ENCODE measurements at regions not wholly inside any gene's neighbourhood (a gene's known extent, or its start where the extent isn't known, plus 50 kb on each side); places are given as distances from the start of the nearest gene placed in this dataset.

DNA sequence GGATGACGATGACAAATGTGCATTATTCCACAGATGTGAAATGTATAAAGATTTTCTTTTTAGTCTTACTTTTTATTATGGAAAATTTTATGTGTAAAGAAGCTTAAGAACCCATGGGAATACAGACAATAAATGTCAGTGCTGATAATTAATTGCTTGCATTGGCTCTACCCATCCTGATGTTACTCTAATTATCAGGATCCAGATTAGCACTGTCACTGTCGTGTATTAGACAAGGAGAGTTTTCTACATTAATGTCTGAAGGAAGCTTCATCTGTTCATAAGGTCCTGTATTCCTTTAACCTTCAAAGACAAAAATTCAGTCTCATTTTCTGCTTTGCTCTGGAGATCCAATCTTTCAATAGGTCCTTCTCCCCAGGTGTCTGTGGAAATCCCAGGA, 259.1 kb upstream of the ADAMTS5 start:
- H3K36me3 ChIP-seq (replicated peaks in 1 of 2; ENCODE audit: control insufficient read depth in 1 of 2, insufficient read depth in 2 of 2, low read length in 2 of 2): no peaks in the 10 kb centered on the region
- no peak overlapping the region for H3K4me3 ChIP-seq (replicated peaks in 1 of 3; ENCODE audit: low read depth in 2 of 3, low read length in 3 of 3)
- no peak overlapping the region for H3K4me2 ChIP-seq (replicated peaks; ENCODE audit: extremely low read depth, low read length, poor library complexity, severe bottlenecking)
- no peaks in the 10 kb centered on the region for H4K20me1 ChIP-seq (ENCODE audit: insufficient read depth, low read length)
- intact Hi-C loops (cut with micrococcal nuclease): no loop called here
- no peaks in the 10 kb centered on the region for H3K27me3 ChIP-seq (ENCODE audit: control insufficient read depth in 2 of 2, insufficient read depth in 2 of 2, low read length in 2 of 2)
- Mint-ChIP-seq H3K4me1 (no peaks in the 10 kb centered on the region), H3K27me3 (ENCODE audit: low read depth in 3 of 3) (no peaks in the 10 kb centered on the region), H3K27ac (no peak overlapping the region), H3K4me3 (no peak overlapping the region), H3K36me3 (no peaks in the 10 kb centered on the region), H3K9me3 (peaks cover 0 to 3% (median 2%) of the 10 kb centered on the region in 7 donors)
- H3K27ac ChIP-seq (ENCODE audit: low read depth in 1 of 2, low read length in 2 of 2): no peak overlapping the region
- no peak overlapping the region for H3K9ac ChIP-seq (ENCODE audit: insufficient read depth, low read length, poor library complexity, severe bottlenecking)
- DNase-seq: no peak
- TF ChIP-seq, protein P1, sequence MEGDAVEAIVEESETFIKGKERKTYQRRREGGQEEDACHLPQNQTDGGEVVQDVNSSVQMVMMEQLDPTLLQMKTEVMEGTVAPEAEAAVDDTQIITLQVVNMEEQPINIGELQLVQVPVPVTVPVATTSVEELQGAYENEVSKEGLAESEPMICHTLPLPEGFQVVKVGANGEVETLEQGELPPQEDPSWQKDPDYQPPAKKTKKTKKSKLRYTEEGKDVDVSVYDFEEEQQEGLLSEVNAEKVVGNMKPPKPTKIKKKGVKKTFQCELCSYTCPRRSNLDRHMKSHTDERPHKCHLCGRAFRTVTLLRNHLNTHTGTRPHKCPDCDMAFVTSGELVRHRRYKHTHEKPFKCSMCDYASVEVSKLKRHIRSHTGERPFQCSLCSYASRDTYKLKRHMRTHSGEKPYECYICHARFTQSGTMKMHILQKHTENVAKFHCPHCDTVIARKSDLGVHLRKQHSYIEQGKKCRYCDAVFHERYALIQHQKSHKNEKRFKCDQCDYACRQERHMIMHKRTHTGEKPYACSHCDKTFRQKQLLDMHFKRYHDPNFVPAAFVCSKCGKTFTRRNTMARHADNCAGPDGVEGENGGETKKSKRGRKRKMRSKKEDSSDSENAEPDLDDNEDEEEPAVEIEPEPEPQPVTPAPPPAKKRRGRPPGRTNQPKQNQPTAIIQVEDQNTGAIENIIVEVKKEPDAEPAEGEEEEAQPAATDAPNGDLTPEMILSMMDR (IDR thresholded peaks at IDR 0.05): no peak
- H3K4me1 ChIP-seq (ENCODE audit: control insufficient read depth in 1 of 2, insufficient read depth in 2 of 2, low read length in 2 of 2): no peaks in the 10 kb centered on the region
- no CpG with 5 or more reads among the region's 2 CpGs for WGBS (ENCODE audit: insufficient coverage)
- no peaks in the 10 kb centered on the region for H3K9me3 ChIP-seq (replicated peaks in 1 of 2; ENCODE audit: control insufficient read depth in 1 of 2, insufficient read depth in 1 of 2, low read length in 2 of 2)
- H2AFZ ChIP-seq (ENCODE audit: insufficient read depth, low read depth, low read length, poor library complexity, severe bottlenecking): no peak overlapping the region
- no peaks in the 10 kb centered on the region for H3K79me2 ChIP-seq (ENCODE audit: insufficient read depth, low read length)

DNA sequence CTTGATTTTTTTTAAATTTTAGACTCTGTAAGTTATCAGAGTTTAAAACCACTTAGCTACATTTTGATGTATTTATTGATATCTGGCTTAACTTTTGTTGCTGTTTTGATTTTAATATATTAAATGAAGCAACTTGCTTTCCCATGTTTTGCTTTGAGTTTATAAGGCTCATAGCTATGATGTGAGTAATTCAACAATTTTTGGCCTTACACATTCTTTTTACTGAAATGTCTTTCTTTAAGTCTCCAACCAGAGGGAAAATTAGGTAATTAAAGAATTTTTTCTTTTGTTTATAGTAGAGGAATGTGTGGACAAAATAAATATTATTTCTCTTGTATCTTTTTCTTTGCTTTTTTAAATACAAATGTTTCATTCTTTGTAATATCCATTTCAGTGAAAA, 258.3 kb upstream of the ADAMTS5 start:
- Mint-ChIP-seq H3K27ac (no peak overlapping the region), H3K9me3 (peaks cover 0 to 3% (median 2%) of the 10 kb centered on the region in 7 donors), H3K27me3 (ENCODE audit: low read depth in 3 of 3) (no peaks in the 10 kb centered on the region), H3K4me3 (no peak overlapping the region), H3K36me3 (no peaks in the 10 kb centered on the region), H3K4me1 (no peaks in the 10 kb centered on the region)
- no peak for DNase-seq
- Histone ChIP-seq H3K27me3 (ENCODE audit: control insufficient read depth in 2 of 2, insufficient read depth in 2 of 2, low read length in 2 of 2) (no peaks in the 10 kb centered on the region), H2AFZ (ENCODE audit: insufficient read depth, low read depth, low read length, poor library complexity, severe bottlenecking) (no peak overlapping the region), H3K9ac (ENCODE audit: insufficient read depth, low read length, poor library complexity, severe bottlenecking) (no peak overlapping the region), H3K79me2 (ENCODE audit: insufficient read depth, low read length) (no peaks in the 10 kb centered on the region), H4K20me1 (ENCODE audit: insufficient read depth, low read length) (no peaks in the 10 kb centered on the region), H3K36me3 (replicated peaks in 1 of 2; ENCODE audit: control insufficient read depth in 1 of 2, insufficient read depth in 2 of 2, low read length in 2 of 2) (no peaks in the 10 kb centered on the region), H3K9me3 (replicated peaks in 1 of 2; ENCODE audit: control insufficient read depth in 1 of 2, insufficient read depth in 1 of 2, low read length in 2 of 2) (no peaks in the 10 kb centered on the region), H3K27ac (ENCODE audit: low read depth in 1 of 2, low read length in 2 of 2) (no peak overlapping the region), H3K4me2 (replicated peaks; ENCODE audit: extremely low read depth, low read length, poor library complexity, severe bottlenecking) (no peak overlapping the region), H3K4me1 (ENCODE audit: control insufficient read depth in 1 of 2, insufficient read depth in 2 of 2, low read length in 2 of 2) (no peaks in the 10 kb centered on the region), H3K4me3 (replicated peaks in 1 of 3; ENCODE audit: low read depth in 2 of 3, low read length in 3 of 3) (no peak overlapping the region)
- intact Hi-C loops (cut with micrococcal nuclease): no loop called here
- TF ChIP-seq, protein P1 (IDR thresholded peaks at IDR 0.05): no peak
